Body of pancreas (tissue), 4 donors: ENCODE measurements at regions not wholly inside any gene's neighbourhood (a gene's known extent, or its start where the extent isn't known, plus 50 kb on each side); places are given as distances from the start of the nearest gene placed in this dataset.

ENCODE experiments used
- ATAC-seq: fragments of 150-250 bp; one replicate; pipeline ENCODE4 v1.9.1; 2016
- DNase-seq, 4 donors: peaks; one replicate each; pipeline ENCODE4 v3.0.0-alpha.2; 2019
- H3K27ac ChIP-seq, 4 donors: fragments of 200-600 bp; sonication (generic); 1 replicate in 3 of 4; 2 replicates in 1 of 4; pipeline versions ENCODE4 v1.5.1 to v1.6.1; 2016 to 2019; ENCODE audit warnings: mild to moderate bottlenecking in 1 of 4, mixed read lengths in 1 of 4, moderate library complexity in 1 of 4
- H3K27me3 ChIP-seq, 2 donors: fragments of 200-600 bp; sonication (generic); one replicate each; pipeline ENCODE4 v1.6.0; 2016; ENCODE audit warnings: mild to moderate bottlenecking in 1 of 2
- H3K36me3 ChIP-seq, 2 donors: fragments of 200-600 bp; sonication (generic); replicated peaks in 1 of 2; 2 replicates each; pipeline ENCODE4 v1.5.1; 2016; ENCODE audit warnings: low read depth in 2 of 2; ENCODE audit not compliant: insufficient read depth in 1 of 2
- H3K4me1 ChIP-seq: fragments of 200-600 bp; sonication (generic); one replicate; pipeline ENCODE4 v1.6.0; 2016
- H3K4me3 ChIP-seq, 2 donors: fragments of 200-600 bp; sonication (generic); 1 replicate in 1 of 2; 2 replicates in 1 of 2; pipeline ENCODE4 v1.5.1; 2016 to 2019
- H3K9me3 ChIP-seq, 3 donors: fragments of 200-600 bp; sonication (generic); 1 replicate in 2 of 3; 2 replicates in 1 of 3; pipeline ENCODE4 v1.5.1; 2016
- CTCF ChIP-seq, 7 experiments: fragments of 450-650 bp in 4 of 7; fragments of 200-600 bp in 3 of 7; sonication (generic) in 3 of 7; IDR thresholded peaks; one replicate each; pipeline ENCODE4 v1.5.1; 2016 to 2019; ENCODE audit warnings: antibody characterized with exemption in 7 of 7
- POLR2A ChIP-seq, 3 donors: fragments of 450-650 bp; IDR thresholded peaks; one replicate each; pipeline ENCODE4 v1.6.1; 2016; ENCODE audit warnings: antibody characterized with exemption in 3 of 3, mild to moderate bottlenecking in 2 of 3
- WGBS, 2 donors: methylation state at CpG; one replicate each; pipeline ENCODE4 v1.1.5; 2017; 5-methylcytosine and 5-hydroxymethylcytosine counted together
- intact Hi-C: fragments of 100-400 bp; cut with DNase I; formaldehyde crosslinking; loops from one replicate; pipeline ENCODE4 v1.15.1; 2023

- ATAC-seq, result no peak
- no peaks in the 10 kb centered on the region for H3K27me3 ChIP-seq
- no peak for DNase-seq
- no peaks in the 10 kb centered on the region for H3K9me3 ChIP-seq
- intact Hi-C loops, result no loop called here
- H3K36me3 ChIP-seq, result no peaks in the 10 kb centered on the region
- H3K27ac ChIP-seq, result no peak overlapping the region
- no peak overlapping the region for H3K4me3 ChIP-seq
- WGBS, 2 donors, result 75 to 98% methylated on average over 2 to 4 of the region's 4 CpGs
- TF ChIP-seq CTCF (IDR thresholded peaks at IDR 0.05), result no peak
- TF ChIP-seq POLR2A (IDR thresholded peaks at IDR 0.05), result no peak
- H3K4me1 ChIP-seq, result no peaks in the 10 kb centered on the region
These were observed 332.4 kb downstream of the MSX2 start for GRCh38 chr5:175056831-175057230.

GRCh38 chr5:175054243-175054642 is 329.9 kb downstream of the MSX2 start:
- Histone ChIP-seq H3K9me3 (no peaks in the 10 kb centered on the region), H3K36me3 (no peaks in the 10 kb centered on the region), H3K27me3 (no peaks in the 10 kb centered on the region), H3K4me1 (no peaks in the 10 kb centered on the region), H3K27ac (no peak overlapping the region), H3K4me3 (no peak overlapping the region)
- no peak for DNase-seq
- intact Hi-C loops, result no loop called here
- TF ChIP-seq CTCF (IDR thresholded peaks at IDR 0.05) (no peak), POLR2A (IDR thresholded peaks at IDR 0.05) (no peak)
- 65% methylated on average over 3 of the region's 3 CpGs for WGBS, 2 donors
- ATAC-seq, result no peak

- ATAC-seq (no peak), DNase-seq (no peak)
- Histone ChIP-seq H3K36me3 (no peaks in the 10 kb centered on the region), H3K4me3 (no peak overlapping the region), H3K27me3 (no peaks in the 10 kb centered on the region), H3K4me1 (no peaks in the 10 kb centered on the region), H3K9me3 (no peaks in the 10 kb centered on the region), H3K27ac (no peak overlapping the region)
- no peak for TF ChIP-seq POLR2A (IDR thresholded peaks at IDR 0.05)
- TF ChIP-seq CTCF (IDR thresholded peaks at IDR 0.05), result no peak
- intact Hi-C loops, result no loop called here
- WGBS, 2 donors, result 51 to 61% methylated on average over 2 of the region's 2 CpGs
These were observed 328.0 kb downstream of the MSX2 start for GRCh38 chr5:175052351-175052750.

GRCh38 chr5:175047048-175047447 is 322.7 kb downstream of the MSX2 start:
- Histone ChIP-seq H3K4me3 (no peak overlapping the region), H3K27ac (no peak overlapping the region), H3K27me3 (no peaks in the 10 kb centered on the region), H3K36me3 (no peaks in the 10 kb centered on the region), H3K4me1 (no peaks in the 10 kb centered on the region), H3K9me3 (no peaks in the 10 kb centered on the region)
- intact Hi-C loops, result no loop called here
- ATAC-seq (no peak), DNase-seq (no peak)
- no peak for TF ChIP-seq POLR2A (IDR thresholded peaks at IDR 0.05)
- no peak for TF ChIP-seq CTCF (IDR thresholded peaks at IDR 0.05)
- 50 to 64% methylated on average over 1 of the region's 1 CpG for WGBS, 2 donors

- no peaks in the 10 kb centered on the region for H3K9me3 ChIP-seq
- H3K4me1 ChIP-seq, result no peaks in the 10 kb centered on the region
- H3K4me3 ChIP-seq, result no peak overlapping the region
- 64 to 87% methylated on average over 5 of the region's 5 CpGs for WGBS, 2 donors
- ATAC-seq, result no peak
- no peak for DNase-seq
- TF ChIP-seq POLR2A (IDR thresholded peaks at IDR 0.05) (no peak), CTCF (IDR thresholded peaks at IDR 0.05) (no peak)
- H3K36me3 ChIP-seq, result no peaks in the 10 kb centered on the region
- H3K27me3 ChIP-seq, result no peaks in the 10 kb centered on the region
- intact Hi-C loops, result no loop called here
- H3K27ac ChIP-seq, result no peak overlapping the region
These were observed 321.4 kb downstream of the MSX2 start for GRCh38 chr5:175045820-175046219.
